ENCODE measurements at regions not wholly inside any gene's neighbourhood (a gene's known extent, or its start where the extent isn't known, plus 50 kb on each side); places are given as distances from the start of the nearest gene placed in this dataset.

DNA sequence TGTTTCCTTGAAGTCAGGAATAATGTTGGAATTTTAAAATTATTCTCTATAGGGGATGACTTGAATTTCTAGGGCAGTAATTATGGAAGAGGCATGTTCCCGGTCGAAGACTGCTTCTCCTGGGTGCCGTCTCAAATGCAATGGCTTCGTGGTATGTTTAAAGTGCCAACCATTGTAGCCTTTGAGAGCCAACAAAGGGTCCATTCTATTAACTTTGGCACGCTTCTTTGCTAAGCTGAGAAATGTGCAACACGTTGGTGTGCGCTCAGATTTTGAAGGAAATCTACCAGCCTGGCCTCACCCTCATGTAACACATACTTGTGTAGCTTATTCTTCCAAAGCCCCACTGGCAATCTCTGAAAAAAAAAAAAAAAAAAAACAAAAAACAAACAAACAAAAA is 221.2 kb upstream of the ANKH start:
- TF ChIP-seq, protein P1, sequence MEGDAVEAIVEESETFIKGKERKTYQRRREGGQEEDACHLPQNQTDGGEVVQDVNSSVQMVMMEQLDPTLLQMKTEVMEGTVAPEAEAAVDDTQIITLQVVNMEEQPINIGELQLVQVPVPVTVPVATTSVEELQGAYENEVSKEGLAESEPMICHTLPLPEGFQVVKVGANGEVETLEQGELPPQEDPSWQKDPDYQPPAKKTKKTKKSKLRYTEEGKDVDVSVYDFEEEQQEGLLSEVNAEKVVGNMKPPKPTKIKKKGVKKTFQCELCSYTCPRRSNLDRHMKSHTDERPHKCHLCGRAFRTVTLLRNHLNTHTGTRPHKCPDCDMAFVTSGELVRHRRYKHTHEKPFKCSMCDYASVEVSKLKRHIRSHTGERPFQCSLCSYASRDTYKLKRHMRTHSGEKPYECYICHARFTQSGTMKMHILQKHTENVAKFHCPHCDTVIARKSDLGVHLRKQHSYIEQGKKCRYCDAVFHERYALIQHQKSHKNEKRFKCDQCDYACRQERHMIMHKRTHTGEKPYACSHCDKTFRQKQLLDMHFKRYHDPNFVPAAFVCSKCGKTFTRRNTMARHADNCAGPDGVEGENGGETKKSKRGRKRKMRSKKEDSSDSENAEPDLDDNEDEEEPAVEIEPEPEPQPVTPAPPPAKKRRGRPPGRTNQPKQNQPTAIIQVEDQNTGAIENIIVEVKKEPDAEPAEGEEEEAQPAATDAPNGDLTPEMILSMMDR (IDR thresholded peaks at IDR 0.05) = no peak
- TF ChIP-seq POLR2A (IDR thresholded peaks at IDR 0.05) = no peak
